Epithelial cell of esophagus (primary cell): ENCODE measurements at regions not wholly inside any gene's neighbourhood (a gene's known extent, or its start where the extent isn't known, plus 50 kb on each side); places are given as distances from the start of the nearest gene placed in this dataset.
A peak's percentile ranks its signal among the peaks of the same experiment; 100 is the strongest.
"Not testable (repeated sequence)": the region's sequence is repeated elsewhere in the genome, so short reads cannot be mapped to it uniquely, and the experiment has no call there.

Source experiments
- DNase-seq: peaks from one replicate; pipeline ENCODE4 v3.0.0; 2010; ENCODE audit warnings: low read depth
- H3K4me3 ChIP-seq: 2 replicates; pipeline ENCODE4 v1.5.1; 2011; ENCODE audit warnings: mild to moderate bottlenecking, low read length, control low read depth
- TF ChIP-seq, protein P1 (sequence below): IDR thresholded peaks from 2 replicates; pipeline ENCODE4 v1.5.1; 2011; ENCODE audit warnings: low read depth, mild to moderate bottlenecking, low read length, control low read depth, inconsistent platforms; ENCODE audit not compliant: insufficient read depth; ENCODE audit errors: missing control alignments

DNA sequence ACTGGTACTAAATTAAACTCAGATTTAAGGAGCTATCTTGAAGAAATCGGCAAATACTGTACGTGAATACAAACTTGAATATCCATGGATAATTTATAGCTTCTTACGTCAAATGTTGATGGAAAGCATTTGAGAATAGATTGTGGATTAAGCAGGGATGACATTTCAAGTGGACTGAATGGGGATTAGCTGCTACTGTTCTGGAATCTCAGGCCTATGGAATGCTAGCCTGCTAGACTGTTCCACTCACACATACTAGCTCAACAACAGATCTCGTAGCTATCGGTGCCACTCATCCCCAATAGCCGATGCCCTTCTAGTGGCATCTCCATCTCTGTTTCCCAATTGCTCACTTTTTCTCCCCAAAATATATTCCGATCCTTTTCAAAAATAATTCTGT is 62.0 kb upstream of the USP25 start:
- H3K4me3 ChIP-seq, result no peak overlapping the region
- TF ChIP-seq, protein P1, sequence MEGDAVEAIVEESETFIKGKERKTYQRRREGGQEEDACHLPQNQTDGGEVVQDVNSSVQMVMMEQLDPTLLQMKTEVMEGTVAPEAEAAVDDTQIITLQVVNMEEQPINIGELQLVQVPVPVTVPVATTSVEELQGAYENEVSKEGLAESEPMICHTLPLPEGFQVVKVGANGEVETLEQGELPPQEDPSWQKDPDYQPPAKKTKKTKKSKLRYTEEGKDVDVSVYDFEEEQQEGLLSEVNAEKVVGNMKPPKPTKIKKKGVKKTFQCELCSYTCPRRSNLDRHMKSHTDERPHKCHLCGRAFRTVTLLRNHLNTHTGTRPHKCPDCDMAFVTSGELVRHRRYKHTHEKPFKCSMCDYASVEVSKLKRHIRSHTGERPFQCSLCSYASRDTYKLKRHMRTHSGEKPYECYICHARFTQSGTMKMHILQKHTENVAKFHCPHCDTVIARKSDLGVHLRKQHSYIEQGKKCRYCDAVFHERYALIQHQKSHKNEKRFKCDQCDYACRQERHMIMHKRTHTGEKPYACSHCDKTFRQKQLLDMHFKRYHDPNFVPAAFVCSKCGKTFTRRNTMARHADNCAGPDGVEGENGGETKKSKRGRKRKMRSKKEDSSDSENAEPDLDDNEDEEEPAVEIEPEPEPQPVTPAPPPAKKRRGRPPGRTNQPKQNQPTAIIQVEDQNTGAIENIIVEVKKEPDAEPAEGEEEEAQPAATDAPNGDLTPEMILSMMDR, result no peak
- DNase-seq, result no peak

DNA sequence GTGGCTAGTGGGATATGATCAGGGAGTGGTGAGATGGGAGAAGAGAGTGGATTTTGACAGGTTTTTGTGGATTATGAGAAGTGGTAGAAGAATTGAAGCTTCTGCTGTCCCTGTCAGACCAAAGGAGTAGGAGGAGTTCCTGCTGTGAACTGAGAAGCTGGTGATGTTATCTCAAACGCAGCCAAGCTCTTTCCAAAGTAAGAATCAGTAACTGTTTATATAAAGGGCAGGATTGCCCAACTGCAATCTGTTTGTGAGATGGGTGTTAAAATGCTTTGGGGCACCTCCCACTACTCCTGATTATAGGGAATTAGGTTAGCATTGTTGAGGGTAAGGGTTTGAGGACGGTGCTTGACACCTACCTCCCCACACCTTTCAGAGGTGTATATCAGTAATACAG is 60.5 kb upstream of the USP25 start:
- TF ChIP-seq, protein P1, result no peak
- no peak overlapping the region for H3K4me3 ChIP-seq
- no peak for DNase-seq

DNA sequence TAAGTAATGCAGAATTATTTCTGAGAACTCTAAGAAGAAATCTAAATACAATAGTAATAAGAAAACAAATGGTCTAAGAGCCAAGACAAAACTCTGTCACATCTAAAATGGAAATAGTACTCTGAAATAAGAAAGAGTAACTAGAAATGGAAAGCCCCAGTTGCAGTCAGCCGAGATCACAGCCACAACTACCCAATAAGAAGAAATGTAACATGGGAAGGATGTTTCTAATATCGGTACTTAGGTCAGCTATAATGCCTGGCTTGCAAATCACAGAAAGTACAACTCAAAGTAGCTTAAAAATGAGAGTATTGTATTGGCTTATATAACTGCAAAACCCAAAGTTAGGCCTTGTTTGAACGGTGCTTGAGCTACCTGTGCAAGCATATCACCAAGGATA is 58.6 kb upstream of the USP25 start:
- DNase-seq, result no peak
- TF ChIP-seq, protein P1, result no peak
- H3K4me3 ChIP-seq, result no peak overlapping the region

DNA sequence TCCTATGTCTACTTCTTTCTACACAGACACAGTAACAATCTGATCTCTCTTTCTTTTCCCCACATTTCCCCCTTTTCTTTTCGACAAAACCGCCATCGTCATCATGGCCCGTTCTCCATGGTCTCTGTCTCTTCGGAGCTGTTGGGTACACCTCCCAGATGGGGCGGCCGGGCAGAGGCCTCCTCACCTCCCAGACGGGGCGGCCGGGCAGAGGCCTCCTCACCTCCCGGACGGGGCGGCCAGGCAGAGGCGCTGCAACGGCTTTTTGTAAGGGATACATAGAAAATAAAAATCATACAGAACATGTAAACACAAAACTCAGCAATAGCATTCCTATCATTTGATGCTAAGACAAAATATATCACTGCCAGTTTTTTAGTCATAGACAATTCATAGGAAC is 57.2 kb upstream of the USP25 start:
- DNase-seq, H3K4me3 ChIP-seq: not testable (repeated sequence)

DNA sequence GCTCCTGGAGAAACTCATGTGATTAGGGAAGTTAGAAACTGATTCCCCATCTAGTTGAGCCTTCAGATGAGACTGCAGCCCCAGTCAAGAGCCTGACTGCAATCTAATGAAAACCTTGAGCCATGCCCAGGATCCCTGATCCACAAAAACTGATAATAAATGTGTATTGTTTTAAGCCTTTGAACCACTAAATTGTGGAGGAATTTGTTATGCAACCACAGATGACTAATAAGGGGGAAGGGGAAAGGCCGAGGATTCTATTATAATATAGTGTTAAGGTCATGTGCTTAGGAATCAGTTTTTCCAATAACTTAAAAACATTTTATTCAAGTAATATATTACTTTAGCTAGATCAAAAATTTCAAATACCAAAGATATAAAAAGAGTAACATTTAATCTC is 52.8 kb upstream of the USP25 start:
- H3K4me3 ChIP-seq, result no peak overlapping the region
- peak; percentile 4 for DNase-seq

DNA sequence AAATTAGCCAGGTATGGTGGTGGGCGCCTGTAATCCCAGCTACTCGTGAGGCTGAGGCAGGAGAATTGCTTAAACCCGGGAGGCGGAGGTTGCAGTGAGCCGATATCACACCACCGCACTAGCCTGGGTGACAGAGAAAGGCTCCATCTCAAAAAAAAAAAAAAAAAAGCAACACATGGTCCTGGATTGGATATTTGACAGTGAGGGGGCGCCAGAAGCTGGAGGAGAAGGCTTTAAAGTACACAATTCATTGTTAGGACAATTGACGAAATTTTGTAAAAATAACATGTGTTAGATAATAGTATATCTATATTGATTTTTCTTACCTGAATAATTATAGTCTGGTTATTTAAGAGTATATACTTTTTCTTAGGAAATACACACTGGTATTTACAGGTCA is 50.2 kb upstream of the USP25 start:
- H3K4me3 ChIP-seq, result no peak overlapping the region
- TF ChIP-seq, protein P1, result no peak
- no peak for DNase-seq

More for the DNA sequence above, 52.8 kb upstream of the USP25 start:
- TF ChIP-seq, protein P1, result no peak
